HG03575 (cell line): ENCODE measurements at regions not wholly inside any gene's neighbourhood (a gene's known extent, or its start where the extent isn't known, plus 50 kb on each side); places are given as distances from the start of the nearest gene placed in this dataset.
"Not testable (repeated sequence)": the region's sequence is repeated elsewhere in the genome, so short reads cannot be mapped to it uniquely, and the experiment has no call there.

Experiments
- ATAC-seq: cut with Tn5 transposase; IDR thresholded peaks from one replicate; pipeline ENCODE4 v1.9.1; 2021; ENCODE audit not compliant: unreplicated experiment, insufficient number of reproducible peaks, low FRiP score; ENCODE audit errors: extremely low read depth

GRCh38 chr13:83190020-83190419 lies 692.3 kb downstream of the SLITRK1 start:
- no peak for ATAC-seq

- ATAC-seq = no peak
Measured at GRCh38 chr13:83184819-83185218, 697.5 kb downstream of the SLITRK1 start.

- no peak for ATAC-seq
Measured at GRCh38 chr13:83184150-83184475, 698.2 kb downstream of the SLITRK1 start.

- ATAC-seq = no peak
Measured at GRCh38 chr13:83183439-83184149, 698.7 kb downstream of the SLITRK1 start.

- no peak for ATAC-seq
Measured at GRCh38 chr13:83182845-83183244, 699.4 kb downstream of the SLITRK1 start.

- no peak for ATAC-seq
Measured at GRCh38 chr13:83178008-83178407, 704.3 kb downstream of the SLITRK1 start.

- ATAC-seq = no peak
Measured at GRCh38 chr13:83168590-83168989, 713.7 kb downstream of the SLITRK1 start.

GRCh38 chr13:83167203-83167602 lies 715.1 kb downstream of the SLITRK1 start:
- no peak for ATAC-seq

GRCh38 chr13:83166550-83166949 lies 715.7 kb downstream of the SLITRK1 start:
- no peak for ATAC-seq

GRCh38 chr13:83162493-83162892 lies 719.8 kb downstream of the SLITRK1 start:
- no peak for ATAC-seq

GRCh38 chr13:83153848-83154247 lies 728.4 kb downstream of the SLITRK1 start:
- no peak for ATAC-seq

- no peak for ATAC-seq
Measured at GRCh38 chr13:83151308-83151660, 731.0 kb downstream of the SLITRK1 start.

GRCh38 chr13:83150616-83151307 lies 731.5 kb downstream of the SLITRK1 start:
- no peak for ATAC-seq

- ATAC-seq = no peak
Measured at GRCh38 chr13:83136660-83137059, 745.6 kb downstream of the SLITRK1 start.

GRCh38 chr13:83125791-83126190 lies 756.5 kb downstream of the SLITRK1 start:
- ATAC-seq = no peak

- ATAC-seq = no peak
Measured at GRCh38 chr13:83121896-83122295, 760.4 kb downstream of the SLITRK1 start.

GRCh38 chr13:83117046-83117445 lies 765.2 kb downstream of the SLITRK1 start:
- no peak for ATAC-seq

- ATAC-seq = not testable (repeated sequence)
Measured at GRCh38 chr13:83101574-83102247, 780.6 kb downstream of the SLITRK1 start.

- ATAC-seq = no peak
Measured at GRCh38 chr13:83100237-83100636, 782.0 kb downstream of the SLITRK1 start.

GRCh38 chr13:83088858-83089257 lies 793.4 kb downstream of the SLITRK1 start:
- ATAC-seq = no peak
